ENCODE measurements at regions not wholly inside any gene's neighbourhood (a gene's known extent, or its start where the extent isn't known, plus 50 kb on each side); places are given as distances from the start of the nearest gene placed in this dataset.

- TF ChIP-seq PRDM10 (CRISPR knock-in tag; IDR thresholded peaks at IDR 0.05; ENCODE audit: low read depth): no peak
These were observed 71.3 kb downstream of the PTHLH start (continued) for GRCh38 chr12:27900920-27901879.

GRCh38 chr12:27899151-27899661 lies 73.3 kb downstream of the PTHLH start:
- ATAC-seq (peak; percentile 84), FAIRE-seq (no peak), DNase-seq (ENCODE audit: low spot score) (peak; percentile 81)
- 6% methylated on average over 6 of the region's 7 CpGs for WGBS (ENCODE audit: low lambda C conversion rate)
- no peaks in the 10 kb centered on the region for H3K79me2 ChIP-seq (ENCODE audit: insufficient read depth, low read length)
- peak overlapping the region; percentile 8 to 60 (median 20); a peak in 4 of 6 replicates for H3K4me3 ChIP-seq (replicated peaks in 1 of 3; ENCODE audit: insufficient read depth in 1 of 3, low read depth in 2 of 3, low read length in 3 of 3)
- ChIA-PET POLR2A (no interaction called here), CTCF (ENCODE audit: low intra/inter-chr PET ratio, low total read pairs) (no interaction called here)
- intact Hi-C loops (cut with micrococcal nuclease; ENCODE audit: unreplicated experiment): loop anchor here (2.0 kb wide), 1 partner anchor 78 kb away; no protein-coding TSS in a partner anchor
- H3K27me3 ChIP-seq (ENCODE audit: control insufficient read depth in 1 of 2, insufficient read depth in 2 of 2, low read length in 2 of 2): no peaks in the 10 kb centered on the region
- H3K9ac ChIP-seq (ENCODE audit: insufficient read depth, low read depth, low read length): peak overlapping the region; percentile 37
- in situ Hi-C loops (cut with HindIII; ENCODE audit: extremely low pct_ligation_motif_present, low pct_unique_long_range_greater_than_20kb): no loop called here
- H2AFZ ChIP-seq (ENCODE audit: low read length): peak overlapping the region; percentile 75
- H3K36me3 ChIP-seq (replicated peaks in 1 of 2; ENCODE audit: control insufficient read depth in 1 of 2, insufficient read depth in 2 of 2, low read length in 2 of 2): no peaks in the 10 kb centered on the region
- H3K4me1 ChIP-seq (ENCODE audit: insufficient read depth, low read length): peaks cover 32% of the 10 kb centered on the region
- no TSS peak for BruUV-seq (replicated peaks)
- H3K4me2 ChIP-seq (ENCODE audit: low read depth, low read length): peak overlapping the region; percentile 75
- no peaks in the 10 kb centered on the region for H4K20me1 ChIP-seq (ENCODE audit: insufficient read depth, low read length)
- peak overlapping the region; percentile 76 for H3K27ac ChIP-seq (ENCODE audit: extremely low read length, insufficient read depth, low read length)
- no peaks in the 10 kb centered on the region for H3K9me3 ChIP-seq (ENCODE audit: low read length)
- TF ChIP-seq ZZZ3 (CRISPR knock-in tag; IDR thresholded peaks at IDR 0.05; ENCODE audit: borderline replicate concordance): no peak
- peak; percentile 67; the same call in 1 of the 2 replicates for TF ChIP-seq AHDC1 (CRISPR knock-in tag; IDR thresholded peaks at IDR 0.05; ENCODE audit: borderline replicate concordance)
- no peak for TF ChIP-seq ATF5 (CRISPR knock-in tag; IDR thresholded peaks at IDR 0.05; ENCODE audit: low read depth)
- no peak for TF ChIP-seq ZFP41 (CRISPR knock-in tag; IDR thresholded peaks at IDR 0.05; ENCODE audit: borderline replicate concordance)

All from HepG2 (cell line).